Trophoblast cell (in vitro differentiated cells and primary cell): ENCODE measurements at regions not wholly inside any gene's neighbourhood (a gene's known extent, or its start where the extent isn't known, plus 50 kb on each side); places are given as distances from the start of the nearest gene placed in this dataset.

ENCODE experiments used
- DNase-seq, 2 donors: peaks; one replicate each; pipeline ENCODE4 v3.0.0-alpha.2; 2016
- H2AFZ ChIP-seq: 2 replicates; pipeline ENCODE4 v1.6.1; 2013; ENCODE audit warnings: low read length, moderate library complexity, mild to moderate bottlenecking; ENCODE audit not compliant: insufficient read depth, poor library complexity
- H2AK5ac ChIP-seq: 2 replicates; pipeline ENCODE4 v1.6.1; 2013; ENCODE audit warnings: mild to moderate bottlenecking, low read length
- H2BK120ac ChIP-seq: 2 replicates; pipeline ENCODE4 v1.6.1; 2013; ENCODE audit warnings: low read length, mild to moderate bottlenecking, moderate library complexity; ENCODE audit not compliant: insufficient read depth, poor library complexity
- H2BK12ac ChIP-seq: 2 replicates; pipeline ENCODE4 v1.6.1; 2013; ENCODE audit warnings: mild to moderate bottlenecking, low read length, moderate library complexity
- H2BK5ac ChIP-seq: 2 replicates; pipeline ENCODE4 v1.6.1; 2013; ENCODE audit warnings: low read length, low read depth, moderate library complexity, mild to moderate bottlenecking; ENCODE audit not compliant: poor library complexity
- H3K14ac ChIP-seq: 2 replicates; pipeline ENCODE4 v1.6.1; 2013; ENCODE audit warnings: mild to moderate bottlenecking, low read length
- H3K18ac ChIP-seq: 2 replicates; pipeline ENCODE4 v1.6.1; 2013; ENCODE audit warnings: mild to moderate bottlenecking, low read length
- H3K23ac ChIP-seq: 2 replicates; pipeline ENCODE4 v1.6.1; 2013; ENCODE audit warnings: low read length
- H3K27ac ChIP-seq: 2 replicates; pipeline ENCODE4 v1.5.1; 2013; ENCODE audit warnings: low read depth, mild to moderate bottlenecking, inconsistent platforms, low read length, moderate library complexity
- H3K27me3 ChIP-seq: 2 replicates; pipeline ENCODE4 v1.6.1; 2013; ENCODE audit warnings: inconsistent platforms, mild to moderate bottlenecking, low read length, moderate library complexity; ENCODE audit not compliant: insufficient read depth
- H3K36me3 ChIP-seq, 2 experiments: 1 replicate in 1 of 2; 2 replicates in 1 of 2; pipeline ENCODE4 v1.6.1; 2013; ENCODE audit warnings: low read length in 2 of 2, mild to moderate bottlenecking in 2 of 2, moderate library complexity in 1 of 2; ENCODE audit not compliant: insufficient read depth in 2 of 2, control insufficient read depth in 1 of 2
- H3K4ac ChIP-seq: 2 replicates; pipeline ENCODE4 v1.6.1; 2013; ENCODE audit warnings: low read depth, mild to moderate bottlenecking, low read length, moderate library complexity
- H3K4me1 ChIP-seq, 2 experiments: 1 replicate in 1 of 2; 2 replicates in 1 of 2; pipeline ENCODE4 v1.6.1; 2013; ENCODE audit warnings: low read length in 2 of 2, mild to moderate bottlenecking in 2 of 2, moderate library complexity in 1 of 2; ENCODE audit not compliant: insufficient read depth in 2 of 2, control insufficient read depth in 1 of 2
- H3K4me2 ChIP-seq: 2 replicates; pipeline ENCODE4 v1.6.1; 2013; ENCODE audit warnings: inconsistent platforms, mild to moderate bottlenecking, low read length, moderate library complexity
- H3K4me3 ChIP-seq: 2 replicates; pipeline ENCODE4 v1.5.1; 2013; ENCODE audit warnings: mild to moderate bottlenecking, low read depth, low read length, inconsistent platforms
- H3K79me1 ChIP-seq: one replicate; pipeline ENCODE4 v1.6.1; 2013; ENCODE audit warnings: low read length
- H3K79me2 ChIP-seq: 2 replicates; pipeline ENCODE4 v1.6.1; 2013; ENCODE audit warnings: low read length, mild to moderate bottlenecking; ENCODE audit not compliant: control insufficient read depth, insufficient read depth, poor library complexity
- H3K9ac ChIP-seq: 2 replicates; pipeline ENCODE4 v1.6.1; 2013; ENCODE audit warnings: mild to moderate bottlenecking, low read length
- H3K9me3 ChIP-seq: 2 replicates; pipeline ENCODE4 v1.6.1; 2013; ENCODE audit warnings: low read depth, mild to moderate bottlenecking, control low read depth, inconsistent platforms, low read length; ENCODE audit not compliant: insufficient read depth
- H4K12ac ChIP-seq: 2 replicates; pipeline ENCODE4 v1.6.1; 2013; ENCODE audit warnings: low read depth, mild to moderate bottlenecking, low read length, moderate library complexity
- H4K8ac ChIP-seq: 2 replicates; pipeline ENCODE4 v1.6.1; 2013; ENCODE audit warnings: low read depth, mild to moderate bottlenecking, low read length, moderate library complexity
- H4K91ac ChIP-seq: one replicate; pipeline ENCODE4 v1.6.1; 2013; ENCODE audit warnings: low read depth, mild to moderate bottlenecking, low read length, moderate library complexity
- WGBS: extraction: QIAGEN DNeasy Blood & Tissue Kit; methylation state at CpG from one replicate; pipeline ENCODE4 v1.1.7; 2013; ENCODE audit warnings: missing lambda C conversion rate; ENCODE audit not compliant: insufficient read length, insufficient coverage; ENCODE audit errors: extremely low coverage; 5-methylcytosine and 5-hydroxymethylcytosine counted together

DNA sequence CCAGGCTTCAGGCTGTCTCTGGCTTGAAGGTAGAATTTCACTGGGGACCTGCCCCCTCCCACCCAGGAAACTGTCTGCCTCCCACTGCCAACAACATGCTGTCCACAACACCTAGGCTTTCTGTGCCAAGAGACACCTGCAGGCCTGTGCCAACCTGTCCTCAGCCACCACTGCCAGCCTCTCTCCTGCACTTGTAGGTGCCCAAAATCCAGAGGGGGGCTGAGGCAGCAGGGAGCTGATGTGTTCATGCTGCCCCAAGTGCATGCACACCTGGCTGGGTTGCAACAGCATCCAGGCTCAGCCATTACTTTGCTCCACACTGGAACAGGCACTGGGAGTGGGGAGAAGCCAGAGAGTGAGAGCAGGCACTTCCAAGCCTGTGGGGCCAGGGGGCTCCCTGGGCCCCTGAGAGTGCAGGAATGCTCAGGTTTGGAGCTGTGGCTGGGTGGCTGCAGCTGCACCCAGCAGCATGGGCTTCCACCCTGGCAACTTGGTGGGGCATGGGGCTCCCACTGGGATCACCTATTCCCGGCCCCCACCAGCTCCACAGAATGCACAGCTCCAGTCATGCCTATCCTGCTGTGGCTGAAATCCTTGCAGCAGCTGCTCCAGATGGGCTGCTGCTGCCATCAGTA lies 218.1 kb upstream of the OBI1 start:
- WGBS: no CpG with 5 or more reads among the region's 1 CpG
- no peaks in the 10 kb centered on the region for H3K36me3 ChIP-seq
- H4K8ac ChIP-seq: no peak overlapping the region
- H3K79me1 ChIP-seq: no peaks in the 10 kb centered on the region
- no peaks in the 10 kb centered on the region for H3K79me2 ChIP-seq
- peaks cover 2% of the 10 kb centered on the region for H3K9me3 ChIP-seq
- no peak overlapping the region for H3K4ac ChIP-seq
- H4K91ac ChIP-seq: no peak overlapping the region
- no peak overlapping the region for H2BK12ac ChIP-seq
- H3K23ac ChIP-seq: no peak overlapping the region
- H2AFZ ChIP-seq: no peak overlapping the region
- H3K4me1 ChIP-seq: no peaks in the 10 kb centered on the region
- no peak overlapping the region for H3K18ac ChIP-seq
- no peak overlapping the region for H3K9ac ChIP-seq
- H2AK5ac ChIP-seq: no peak overlapping the region
- H3K4me2 ChIP-seq: no peak overlapping the region
- H3K27me3 ChIP-seq: no peaks in the 10 kb centered on the region
- H4K12ac ChIP-seq: no peak overlapping the region
- H3K4me3 ChIP-seq: no peak overlapping the region
- DNase-seq: no peak
- no peak overlapping the region for H3K14ac ChIP-seq
- H3K27ac ChIP-seq: no peak overlapping the region
- H2BK120ac ChIP-seq: no peak overlapping the region
- no peak overlapping the region for H2BK5ac ChIP-seq

DNA sequence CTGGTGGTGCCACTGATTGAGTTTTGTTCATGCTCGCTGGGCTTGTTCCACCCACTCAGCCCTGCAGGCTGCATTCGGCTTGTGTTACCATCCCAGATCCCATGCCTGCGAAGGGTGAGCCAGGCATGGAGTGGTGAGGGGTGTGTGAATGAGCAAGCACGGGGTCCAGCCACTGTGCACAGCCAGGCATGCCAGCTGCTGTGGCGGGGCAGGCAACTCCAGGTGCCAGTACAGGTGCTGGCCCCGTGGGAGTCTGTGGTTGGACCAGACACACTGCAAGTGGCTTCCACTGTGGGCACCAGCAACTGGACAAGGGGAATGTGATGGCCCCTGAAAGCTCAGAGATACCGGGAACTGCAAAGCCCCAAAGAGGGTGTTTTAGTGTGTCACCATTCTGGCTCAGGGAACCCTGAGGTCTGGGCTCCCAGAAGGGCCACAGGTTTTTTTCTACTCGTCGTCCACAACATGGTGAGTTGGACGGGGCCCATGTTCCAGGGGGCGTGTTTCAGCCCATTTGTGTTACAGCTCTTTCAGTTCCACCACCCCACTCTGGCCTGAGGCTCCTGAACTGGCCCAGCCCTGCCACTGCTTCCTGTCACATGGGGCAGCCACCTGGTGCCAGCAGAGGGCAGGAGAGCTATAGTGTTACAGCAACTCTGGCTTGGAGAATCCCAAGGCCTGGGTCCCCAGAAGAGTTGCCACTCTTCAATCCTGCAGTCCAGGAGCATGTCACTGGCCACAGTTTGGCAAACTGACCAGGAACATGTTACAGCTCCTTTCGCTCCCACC lies 217.0 kb upstream of the OBI1 start:
- no peak overlapping the region for H3K18ac ChIP-seq
- H4K12ac ChIP-seq: no peak overlapping the region
- DNase-seq: no peak
- H3K9ac ChIP-seq: no peak overlapping the region
- no peak overlapping the region for H2AK5ac ChIP-seq
- H3K27ac ChIP-seq: no peak overlapping the region
- H2BK120ac ChIP-seq: no peak overlapping the region
- H2BK5ac ChIP-seq: no peak overlapping the region
- H3K4me1 ChIP-seq: no peaks in the 10 kb centered on the region
- H3K4ac ChIP-seq: no peak overlapping the region
- no peak overlapping the region for H2BK12ac ChIP-seq
- peaks cover 2% of the 10 kb centered on the region for H3K9me3 ChIP-seq
- WGBS: no CpG with 5 or more reads among the region's 12 CpGs
- no peak overlapping the region for H3K14ac ChIP-seq
- H3K4me2 ChIP-seq: no peak overlapping the region
- H4K91ac ChIP-seq: no peak overlapping the region
- no peak overlapping the region for H3K4me3 ChIP-seq
- no peaks in the 10 kb centered on the region for H3K79me2 ChIP-seq
- H4K8ac ChIP-seq: no peak overlapping the region
- H3K23ac ChIP-seq: no peak overlapping the region
- H3K27me3 ChIP-seq: no peaks in the 10 kb centered on the region
- H2AFZ ChIP-seq: no peak overlapping the region
- H3K79me1 ChIP-seq: no peaks in the 10 kb centered on the region
- H3K36me3 ChIP-seq: no peaks in the 10 kb centered on the region

GRCh38 chr13:78868991-78869390 lies 210.0 kb upstream of the OBI1 start:
- Histone ChIP-seq H3K4ac (no peak overlapping the region), H3K79me1 (no peaks in the 10 kb centered on the region), H2BK5ac (no peak overlapping the region), H3K23ac (no peak overlapping the region), H3K27me3 (no peaks in the 10 kb centered on the region), H3K9me3 (no peaks in the 10 kb centered on the region), H3K4me1 (no peaks in the 10 kb centered on the region), H3K4me2 (no peak overlapping the region), H3K18ac (no peak overlapping the region), H3K14ac (no peak overlapping the region), H3K36me3 (no peaks in the 10 kb centered on the region), H2AFZ (no peak overlapping the region), H3K27ac (no peak overlapping the region), H4K91ac (no peak overlapping the region), H3K9ac (no peak overlapping the region), H3K79me2 (no peaks in the 10 kb centered on the region), H2BK12ac (no peak overlapping the region), H4K12ac (no peak overlapping the region), H4K8ac (no peak overlapping the region), H2BK120ac (no peak overlapping the region), H2AK5ac (no peak overlapping the region), H3K4me3 (no peak overlapping the region)
- no peak for DNase-seq
- no CpG with 5 or more reads among the region's 1 CpG for WGBS

DNA sequence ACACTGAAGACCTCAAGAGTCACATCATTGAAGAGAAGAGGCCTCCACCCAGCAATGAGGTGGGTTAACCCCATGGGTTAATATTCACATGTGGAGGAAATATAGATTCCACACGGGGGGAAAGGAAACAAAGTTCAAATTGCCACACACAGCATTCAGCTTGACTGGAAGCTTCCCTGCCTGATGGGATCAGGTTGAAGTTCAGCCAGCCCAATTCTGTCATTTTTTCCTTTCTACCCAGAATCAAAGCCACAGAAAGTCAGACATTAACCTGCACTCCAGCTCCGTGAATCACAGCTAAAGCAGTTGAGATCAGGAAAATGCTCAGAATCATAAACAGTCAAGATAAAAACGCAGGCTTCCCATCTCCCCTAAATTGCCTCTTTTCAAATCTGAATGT lies 208.7 kb upstream of the OBI1 start:
- Histone ChIP-seq H3K4me3 (no peak overlapping the region), H4K8ac (no peak overlapping the region), H3K36me3 (no peaks in the 10 kb centered on the region), H3K27ac (no peak overlapping the region), H2AK5ac (no peak overlapping the region), H3K9me3 (no peaks in the 10 kb centered on the region), H4K91ac (no peak overlapping the region), H3K79me2 (no peaks in the 10 kb centered on the region), H2BK120ac (no peak overlapping the region), H3K18ac (no peak overlapping the region), H3K4me1 (no peaks in the 10 kb centered on the region), H3K4me2 (no peak overlapping the region), H2BK5ac (no peak overlapping the region), H3K27me3 (no peaks in the 10 kb centered on the region), H3K4ac (no peak overlapping the region), H3K79me1 (no peaks in the 10 kb centered on the region), H3K9ac (no peak overlapping the region), H4K12ac (no peak overlapping the region), H3K14ac (no peak overlapping the region), H2BK12ac (no peak overlapping the region), H3K23ac (no peak overlapping the region), H2AFZ (no peak overlapping the region)
- WGBS: no CpG with 5 or more reads among the region's 3 CpGs
- DNase-seq: no peak
